ENCODE measurements at regions not wholly inside any gene's neighbourhood (a gene's known extent, or its start where the extent isn't known, plus 50 kb on each side); places are given as distances from the start of the nearest gene placed in this dataset.
"Not testable (repeated sequence)": the region's sequence is repeated elsewhere in the genome, so short reads cannot be mapped to it uniquely, and the experiment has no call there.

DNA sequence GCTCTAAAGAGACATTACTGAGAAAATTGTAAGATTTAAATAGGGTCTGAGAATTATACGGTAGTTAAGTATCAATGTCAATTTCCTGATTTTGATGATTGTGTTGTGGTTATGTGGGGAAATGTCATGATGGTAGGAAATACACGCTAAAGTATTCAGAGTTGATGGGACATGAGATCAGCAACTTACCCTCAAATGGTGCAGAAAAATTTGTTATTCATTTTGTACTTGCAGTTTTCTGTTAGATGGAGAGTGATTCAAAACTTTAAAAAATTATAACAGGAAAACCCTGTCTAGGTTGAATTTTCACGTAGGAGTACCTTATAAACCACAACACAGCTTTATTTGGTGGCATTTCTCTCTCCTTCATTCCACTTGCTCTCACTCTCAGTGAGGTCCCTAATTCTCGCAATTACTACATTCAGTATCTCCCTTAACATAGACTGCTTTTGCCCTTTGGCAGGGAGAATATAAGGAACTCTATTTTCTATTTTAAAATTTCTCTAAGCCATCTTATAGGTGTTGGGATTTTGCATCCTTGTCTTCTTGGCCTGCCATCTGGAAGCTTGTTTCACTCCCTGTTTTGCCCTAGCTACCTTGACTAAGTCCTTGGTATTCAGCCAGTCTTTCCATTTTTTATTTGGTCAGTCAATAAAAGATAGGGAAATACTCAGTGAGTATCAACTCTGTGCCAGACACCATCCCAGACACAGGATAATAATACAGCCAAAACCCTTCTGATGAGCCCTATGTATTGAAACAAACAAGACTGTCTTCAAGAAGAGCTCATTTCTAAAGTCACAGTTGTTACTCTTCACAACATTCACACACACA, 550.6 kb upstream of the ACVR2A start:
- intact Hi-C loops (cut with DNase I; ENCODE audit: low total_unique reads): loop anchor here (10.0 kb wide), 1 partner anchor 1391 kb away; no protein-coding TSS in a partner anchor
- Histone ChIP-seq H3K27me3 (no peaks in the 10 kb centered on the region), H3K36me3 (no peaks in the 10 kb centered on the region), H3K4me3 (no peak overlapping the region), H3K4me1 (peaks cover 0 to 5% of the 10 kb centered on the region in 2 donors), H3K27ac (no peak overlapping the region), H3K9me3 (no peaks in the 10 kb centered on the region)
- TF ChIP-seq POLR2AphosphoS5 (IDR thresholded peaks at IDR 0.05) (no peak), POLR2A (IDR thresholded peaks at IDR 0.05) (no peak)
- TF ChIP-seq, protein P1, sequence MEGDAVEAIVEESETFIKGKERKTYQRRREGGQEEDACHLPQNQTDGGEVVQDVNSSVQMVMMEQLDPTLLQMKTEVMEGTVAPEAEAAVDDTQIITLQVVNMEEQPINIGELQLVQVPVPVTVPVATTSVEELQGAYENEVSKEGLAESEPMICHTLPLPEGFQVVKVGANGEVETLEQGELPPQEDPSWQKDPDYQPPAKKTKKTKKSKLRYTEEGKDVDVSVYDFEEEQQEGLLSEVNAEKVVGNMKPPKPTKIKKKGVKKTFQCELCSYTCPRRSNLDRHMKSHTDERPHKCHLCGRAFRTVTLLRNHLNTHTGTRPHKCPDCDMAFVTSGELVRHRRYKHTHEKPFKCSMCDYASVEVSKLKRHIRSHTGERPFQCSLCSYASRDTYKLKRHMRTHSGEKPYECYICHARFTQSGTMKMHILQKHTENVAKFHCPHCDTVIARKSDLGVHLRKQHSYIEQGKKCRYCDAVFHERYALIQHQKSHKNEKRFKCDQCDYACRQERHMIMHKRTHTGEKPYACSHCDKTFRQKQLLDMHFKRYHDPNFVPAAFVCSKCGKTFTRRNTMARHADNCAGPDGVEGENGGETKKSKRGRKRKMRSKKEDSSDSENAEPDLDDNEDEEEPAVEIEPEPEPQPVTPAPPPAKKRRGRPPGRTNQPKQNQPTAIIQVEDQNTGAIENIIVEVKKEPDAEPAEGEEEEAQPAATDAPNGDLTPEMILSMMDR (IDR thresholded peaks at IDR 0.05): no peak
- no peak for DNase-seq (ENCODE audit: low spot score in 2 of 2)

DNA sequence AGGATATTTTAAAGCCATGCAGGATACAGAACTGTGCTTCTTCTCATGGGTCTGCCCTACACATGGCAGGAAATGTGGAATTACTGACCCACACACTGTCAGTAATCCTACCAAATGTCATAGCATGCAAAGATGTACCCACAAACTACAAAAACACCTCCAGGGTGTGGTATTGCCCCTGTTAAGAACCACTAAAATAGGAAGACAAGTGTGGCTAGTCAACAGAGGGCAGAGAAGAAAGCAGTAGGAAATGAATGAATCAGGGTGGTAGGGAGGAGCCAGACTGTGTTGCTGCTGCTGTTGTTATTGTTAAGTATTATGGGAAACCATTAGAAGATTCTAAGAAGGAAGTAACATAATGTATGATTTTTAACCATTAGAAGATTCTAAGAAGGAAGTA, 556.7 kb upstream of the ACVR2A start:
- no peak for DNase-seq (ENCODE audit: low spot score in 2 of 2)
- no peaks in the 10 kb centered on the region for H3K36me3 ChIP-seq
- no peak for TF ChIP-seq POLR2AphosphoS5 (IDR thresholded peaks at IDR 0.05)
- TF ChIP-seq, protein P1 (IDR thresholded peaks at IDR 0.05): no peak
- no peak for TF ChIP-seq POLR2A (IDR thresholded peaks at IDR 0.05)
- intact Hi-C loops (cut with DNase I; ENCODE audit: low total_unique reads): no loop called here
- H3K27me3 ChIP-seq: no peaks in the 10 kb centered on the region
- H3K27ac ChIP-seq: no peak overlapping the region
- H3K4me1 ChIP-seq: no peaks in the 10 kb centered on the region
- no peak overlapping the region for H3K4me3 ChIP-seq
- H3K9me3 ChIP-seq: no peaks in the 10 kb centered on the region

DNA sequence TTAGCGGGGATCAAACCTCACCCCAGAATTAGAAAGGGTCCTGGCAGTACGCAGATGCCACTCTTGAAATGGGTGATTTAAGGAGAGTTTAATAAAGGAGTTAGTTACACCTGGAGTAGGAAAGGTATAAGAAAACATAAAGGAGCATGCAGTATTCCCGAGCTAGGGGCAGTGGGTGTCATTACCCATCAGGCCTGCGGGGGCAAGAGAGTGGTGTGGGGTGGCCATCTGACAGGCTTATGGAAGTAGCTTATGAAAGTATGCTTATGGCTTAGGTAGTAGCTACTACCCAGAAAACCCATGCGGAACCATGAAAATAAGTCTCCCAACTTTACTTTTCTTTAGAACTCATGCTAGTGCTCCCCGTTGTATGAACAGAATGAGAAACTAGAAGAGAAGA, 568.9 kb upstream of the ACVR2A start:
- Histone ChIP-seq H3K36me3 (no peaks in the 10 kb centered on the region), H3K4me3 (no peak overlapping the region), H3K4me1 (no peaks in the 10 kb centered on the region), H3K9me3 (no peaks in the 10 kb centered on the region), H3K27ac (no peak overlapping the region), H3K27me3 (no peaks in the 10 kb centered on the region)
- no peak for TF ChIP-seq POLR2AphosphoS5 (IDR thresholded peaks at IDR 0.05)
- TF ChIP-seq, protein P1 (IDR thresholded peaks at IDR 0.05): no peak
- TF ChIP-seq POLR2A (IDR thresholded peaks at IDR 0.05): no peak
- intact Hi-C loops (cut with DNase I; ENCODE audit: low total_unique reads): no loop called here
- no peak for DNase-seq (ENCODE audit: low spot score in 2 of 2)

DNA sequence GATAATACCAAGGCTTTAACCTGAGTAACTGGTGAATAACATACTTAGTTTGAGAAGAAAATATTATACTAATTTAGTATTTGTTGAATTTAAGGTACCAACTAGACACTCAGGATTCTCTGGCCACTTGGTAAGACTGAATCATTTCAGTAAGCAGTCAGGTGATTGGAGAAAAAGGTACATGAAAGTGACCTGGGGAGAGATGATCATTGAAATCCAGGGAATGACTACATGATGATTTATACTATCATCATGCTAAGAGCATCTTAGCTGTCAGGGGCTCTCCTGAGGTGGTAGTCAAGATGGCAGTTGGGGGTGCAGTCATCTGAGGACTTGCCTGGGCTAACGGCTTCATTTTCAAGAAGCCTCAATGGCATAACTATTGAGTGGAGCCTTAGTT, 571.2 kb upstream of the ACVR2A start:
- Histone ChIP-seq H3K36me3 (no peaks in the 10 kb centered on the region), H3K4me3 (no peak overlapping the region), H3K9me3 (peaks cover 8 to 11% of the 10 kb centered on the region in 2 donors), H3K27ac (no peak overlapping the region), H3K27me3 (no peaks in the 10 kb centered on the region), H3K4me1 (no peaks in the 10 kb centered on the region)
- intact Hi-C loops (cut with DNase I; ENCODE audit: low total_unique reads): no loop called here
- no peak for DNase-seq (ENCODE audit: low spot score in 2 of 2)
- TF ChIP-seq POLR2AphosphoS5 (IDR thresholded peaks at IDR 0.05) (no peak), POLR2A (IDR thresholded peaks at IDR 0.05) (no peak)
- TF ChIP-seq, protein P1 (IDR thresholded peaks at IDR 0.05): no peak

DNA sequence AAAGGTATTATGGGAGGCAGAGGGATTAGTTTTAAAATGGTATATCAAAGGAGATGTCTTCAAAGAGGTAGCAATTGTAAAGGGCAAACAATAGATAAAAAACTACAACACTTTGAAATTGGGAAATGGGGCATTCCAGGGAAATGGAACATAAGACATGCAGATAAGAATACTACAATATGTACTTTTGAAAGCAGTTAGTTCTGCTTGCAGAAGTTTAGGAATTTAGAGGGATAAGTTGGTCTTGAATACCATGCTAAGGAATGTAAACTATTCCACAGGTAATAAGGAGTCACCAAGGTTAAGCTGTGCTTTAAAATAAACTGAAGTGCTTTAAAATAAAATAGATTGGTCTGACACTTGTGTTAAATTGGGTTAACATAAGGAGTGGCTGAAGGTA, 571.7 kb upstream of the ACVR2A start:
- intact Hi-C loops (cut with DNase I; ENCODE audit: low total_unique reads): no loop called here
- Histone ChIP-seq H3K36me3 (no peaks in the 10 kb centered on the region), H3K4me3 (no peak overlapping the region), H3K4me1 (no peaks in the 10 kb centered on the region), H3K9me3 (peaks cover 8 to 11% of the 10 kb centered on the region in 2 donors), H3K27me3 (no peaks in the 10 kb centered on the region), H3K27ac (no peak overlapping the region)
- TF ChIP-seq POLR2AphosphoS5 (IDR thresholded peaks at IDR 0.05): no peak
- TF ChIP-seq POLR2A (IDR thresholded peaks at IDR 0.05): no peak
- TF ChIP-seq, protein P1 (IDR thresholded peaks at IDR 0.05): no peak
- DNase-seq (ENCODE audit: low spot score in 2 of 2): no peak

DNA sequence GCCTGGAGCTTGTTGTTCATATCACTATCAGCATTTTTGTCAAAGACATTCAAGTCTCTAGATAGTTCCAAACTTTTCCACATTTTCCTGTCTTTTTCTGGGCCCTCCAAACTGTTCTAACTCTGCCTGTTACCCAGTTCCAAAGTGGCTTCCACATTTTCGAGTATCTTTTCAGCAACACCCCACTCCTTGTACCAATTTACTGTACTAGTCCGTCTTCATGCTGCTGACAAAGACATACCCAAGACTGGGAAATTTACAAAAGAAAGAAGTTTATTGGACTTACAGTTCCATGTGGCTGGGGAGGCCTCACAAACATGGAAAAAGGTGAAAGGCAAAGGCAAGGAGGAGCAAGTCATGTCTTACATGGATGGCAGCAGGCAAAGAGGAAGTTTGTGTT, 575.2 kb upstream of the ACVR2A start:
- H3K27me3 ChIP-seq; H3K36me3 ChIP-seq; DNase-seq (ENCODE audit: low spot score in 2 of 2); intact Hi-C loops (cut with DNase I; ENCODE audit: low total_unique reads); H3K4me3 ChIP-seq; H3K4me1 ChIP-seq; H3K27ac ChIP-seq: not testable (repeated sequence)
- peaks cover 8 to 11% of the 10 kb centered on the region in 2 donors for H3K9me3 ChIP-seq
